Panc1 (cell line): ENCODE measurements at regions not wholly inside any gene's neighbourhood (a gene's known extent, or its start where the extent isn't known, plus 50 kb on each side); places are given as distances from the start of the nearest gene placed in this dataset.

Experiments used
- ATAC-seq: fragments of 200-7000 bp; cut with Tn5 transposase; 2 replicates; pipeline ENCODE4 v1.9.1; 2020; ENCODE audit warnings: mild to moderate bottlenecking, moderate library complexity
- BruUV-seq: library from RNA; stranded (reverse); fragments of 400-500 nt; replicated peaks from 2 replicates; lab custom pipeline; 2021; lab: Mats Ljungman, UMichigan
- CTCF ChIA-PET: fragments of 300-600 bp; sonication (Branson Sonifier 250); formaldehyde crosslinking; loops from one replicate; lab custom pipeline; 2022; ENCODE audit warnings: antibody characterized with exemption; lab: Charles Lee
- POLR2A ChIA-PET: fragments of 300-600 bp; sonication (Branson Sonifier 250); formaldehyde crosslinking; loops from one replicate; lab custom pipeline; 2022; ENCODE audit warnings: antibody characterized with exemption; lab: Charles Lee
- DNase-seq: peaks from one replicate; pipeline ENCODE4 v3.0.0-alpha.2; 2010; ENCODE audit warnings: low read depth, low spot score
- H3K27ac ChIP-seq: 2 replicates; pipeline ENCODE4 v1.5.1; 2011; ENCODE audit warnings: mild to moderate bottlenecking, low read length, inconsistent platforms
- H3K27me3 ChIP-seq: fragments of 200-500 bp; sonication (Bioruptor generic); 2 replicates; pipeline ENCODE4 v1.6.0; 2014; ENCODE audit warnings: low read length, inconsistent platforms; ENCODE audit not compliant: control insufficient read depth, insufficient read depth
- H3K36me3 ChIP-seq: fragments of 200-500 bp; sonication (Bioruptor generic); 2 replicates; pipeline ENCODE4 v1.5.1; 2014; ENCODE audit warnings: inconsistent platforms, mild to moderate bottlenecking, low read length, moderate library complexity; ENCODE audit not compliant: control insufficient read depth, insufficient read depth
- H3K4me1 ChIP-seq: 2 replicates; pipeline ENCODE4 v1.5.1; 2011; ENCODE audit warnings: inconsistent platforms, mild to moderate bottlenecking, low read length, moderate library complexity; ENCODE audit not compliant: control insufficient read depth, insufficient read depth
- H3K4me3 ChIP-seq, 2 experiments: 2 replicates each; pipeline ENCODE4 v1.5.1; 2011 to 2012; ENCODE audit warnings: low read depth in 2 of 2, low read length in 2 of 2, mild to moderate bottlenecking in 2 of 2, inconsistent platforms in 1 of 2, moderate library complexity in 1 of 2
- H3K9me3 ChIP-seq: fragments of 200-500 bp; sonication (Bioruptor generic); 2 replicates; pipeline ENCODE4 v1.5.1; 2014; ENCODE audit warnings: low read depth, mild to moderate bottlenecking, inconsistent platforms, low read length, moderate library complexity; ENCODE audit not compliant: control insufficient read depth, insufficient read depth
- POLR2AphosphoS5 ChIP-seq: IDR thresholded peaks from 2 replicates; pipeline ENCODE4 v1.6.1; 2012; ENCODE audit warnings: mild to moderate bottlenecking, low read depth, low read length, moderate library complexity
- SIN3A ChIP-seq: IDR thresholded peaks from 2 replicates; pipeline ENCODE4 v1.6.1; 2012; ENCODE audit warnings: low read depth, mild to moderate bottlenecking, low read length, moderate library complexity, borderline replicate concordance; ENCODE audit not compliant: insufficient read depth
- TCF7L2 ChIP-seq: IDR thresholded peaks from 2 replicates; pipeline ENCODE4 v1.6.1; 2011; ENCODE audit warnings: mild to moderate bottlenecking, low read depth, low read length, inconsistent platforms
- in situ Hi-C: cut with HindIII; loops from 2 replicates; pipeline ENCODE4 v1.10.0; 2016; ENCODE audit warnings: low sequenced_read_pairs, low pct_unique_long_range_greater_than_20kb
- intact Hi-C: fragments of 100-400 bp; cut with micrococcal nuclease; formaldehyde crosslinking; loops from one replicate; pipeline ENCODE4 v1.10.0; 2022; ENCODE audit not compliant: unreplicated experiment
- TF ChIP-seq, protein P1 (sequence below): fragments of 450-650 bp; IDR thresholded peaks from 2 replicates; pipeline ENCODE4 v1.5.1; 2017; ENCODE audit warnings: mild to moderate bottlenecking
- TF ChIP-seq, protein P2 (sequence below), 2 experiments: IDR thresholded peaks; 2 replicates each; pipeline ENCODE4 v1.6.1; 2011 to 2012; ENCODE audit warnings: low read depth in 2 of 2, control low read depth in 1 of 2, low read length in 1 of 2, mild to moderate bottlenecking in 1 of 2, moderate library complexity in 1 of 2; ENCODE audit not compliant: insufficient read depth in 1 of 2

DNA sequence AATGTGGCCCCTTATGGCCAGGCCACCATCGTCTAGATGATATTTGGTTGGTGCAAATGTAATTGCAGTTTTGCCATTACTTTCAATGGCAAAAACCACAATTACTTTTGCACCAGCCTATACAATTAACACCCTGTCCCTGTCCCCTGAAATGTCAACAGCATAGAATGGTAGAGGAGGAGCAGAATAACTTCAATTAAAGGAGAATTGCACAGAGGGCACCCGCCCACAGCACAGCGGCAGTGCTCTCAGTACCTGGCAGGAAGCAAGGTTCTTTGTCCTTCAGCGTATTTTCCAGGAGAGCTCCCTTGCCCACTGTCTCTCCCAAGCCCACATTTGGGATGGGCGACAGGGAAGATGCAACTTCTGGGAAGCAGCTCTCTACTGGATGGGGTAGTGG lies 115.3 kb downstream of the TRIM29 start:
- BruUV-seq, result no TSS peak
- Histone ChIP-seq H3K9me3 (no peaks in the 10 kb centered on the region), H3K4me3 (no peak overlapping the region), H3K27ac (no peak overlapping the region), H3K4me1 (no peaks in the 10 kb centered on the region), H3K27me3 (peaks cover 12% of the 10 kb centered on the region), H3K36me3 (no peaks in the 10 kb centered on the region)
- intact Hi-C loops (no loop called here), in situ Hi-C loops (no loop called here)
- DNase-seq (no peak), ATAC-seq (no peak)
- ChIA-PET POLR2A (no interaction called here), CTCF (no interaction called here)
- no peak for TF ChIP-seq SIN3A
- no peak for TF ChIP-seq POLR2AphosphoS5
- TF ChIP-seq, protein P1, sequence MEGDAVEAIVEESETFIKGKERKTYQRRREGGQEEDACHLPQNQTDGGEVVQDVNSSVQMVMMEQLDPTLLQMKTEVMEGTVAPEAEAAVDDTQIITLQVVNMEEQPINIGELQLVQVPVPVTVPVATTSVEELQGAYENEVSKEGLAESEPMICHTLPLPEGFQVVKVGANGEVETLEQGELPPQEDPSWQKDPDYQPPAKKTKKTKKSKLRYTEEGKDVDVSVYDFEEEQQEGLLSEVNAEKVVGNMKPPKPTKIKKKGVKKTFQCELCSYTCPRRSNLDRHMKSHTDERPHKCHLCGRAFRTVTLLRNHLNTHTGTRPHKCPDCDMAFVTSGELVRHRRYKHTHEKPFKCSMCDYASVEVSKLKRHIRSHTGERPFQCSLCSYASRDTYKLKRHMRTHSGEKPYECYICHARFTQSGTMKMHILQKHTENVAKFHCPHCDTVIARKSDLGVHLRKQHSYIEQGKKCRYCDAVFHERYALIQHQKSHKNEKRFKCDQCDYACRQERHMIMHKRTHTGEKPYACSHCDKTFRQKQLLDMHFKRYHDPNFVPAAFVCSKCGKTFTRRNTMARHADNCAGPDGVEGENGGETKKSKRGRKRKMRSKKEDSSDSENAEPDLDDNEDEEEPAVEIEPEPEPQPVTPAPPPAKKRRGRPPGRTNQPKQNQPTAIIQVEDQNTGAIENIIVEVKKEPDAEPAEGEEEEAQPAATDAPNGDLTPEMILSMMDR, result no peak
- TF ChIP-seq TCF7L2, result no peak
- TF ChIP-seq, protein P2, sequence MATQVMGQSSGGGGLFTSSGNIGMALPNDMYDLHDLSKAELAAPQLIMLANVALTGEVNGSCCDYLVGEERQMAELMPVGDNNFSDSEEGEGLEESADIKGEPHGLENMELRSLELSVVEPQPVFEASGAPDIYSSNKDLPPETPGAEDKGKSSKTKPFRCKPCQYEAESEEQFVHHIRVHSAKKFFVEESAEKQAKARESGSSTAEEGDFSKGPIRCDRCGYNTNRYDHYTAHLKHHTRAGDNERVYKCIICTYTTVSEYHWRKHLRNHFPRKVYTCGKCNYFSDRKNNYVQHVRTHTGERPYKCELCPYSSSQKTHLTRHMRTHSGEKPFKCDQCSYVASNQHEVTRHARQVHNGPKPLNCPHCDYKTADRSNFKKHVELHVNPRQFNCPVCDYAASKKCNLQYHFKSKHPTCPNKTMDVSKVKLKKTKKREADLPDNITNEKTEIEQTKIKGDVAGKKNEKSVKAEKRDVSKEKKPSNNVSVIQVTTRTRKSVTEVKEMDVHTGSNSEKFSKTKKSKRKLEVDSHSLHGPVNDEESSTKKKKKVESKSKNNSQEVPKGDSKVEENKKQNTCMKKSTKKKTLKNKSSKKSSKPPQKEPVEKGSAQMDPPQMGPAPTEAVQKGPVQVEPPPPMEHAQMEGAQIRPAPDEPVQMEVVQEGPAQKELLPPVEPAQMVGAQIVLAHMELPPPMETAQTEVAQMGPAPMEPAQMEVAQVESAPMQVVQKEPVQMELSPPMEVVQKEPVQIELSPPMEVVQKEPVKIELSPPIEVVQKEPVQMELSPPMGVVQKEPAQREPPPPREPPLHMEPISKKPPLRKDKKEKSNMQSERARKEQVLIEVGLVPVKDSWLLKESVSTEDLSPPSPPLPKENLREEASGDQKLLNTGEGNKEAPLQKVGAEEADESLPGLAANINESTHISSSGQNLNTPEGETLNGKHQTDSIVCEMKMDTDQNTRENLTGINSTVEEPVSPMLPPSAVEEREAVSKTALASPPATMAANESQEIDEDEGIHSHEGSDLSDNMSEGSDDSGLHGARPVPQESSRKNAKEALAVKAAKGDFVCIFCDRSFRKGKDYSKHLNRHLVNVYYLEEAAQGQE (IDR thresholded peaks at IDR 0.05; ENCODE audit: insufficient read depth in 1 of 2, low read depth in 2 of 2, low read length in 1 of 2), result no peak

DNA sequence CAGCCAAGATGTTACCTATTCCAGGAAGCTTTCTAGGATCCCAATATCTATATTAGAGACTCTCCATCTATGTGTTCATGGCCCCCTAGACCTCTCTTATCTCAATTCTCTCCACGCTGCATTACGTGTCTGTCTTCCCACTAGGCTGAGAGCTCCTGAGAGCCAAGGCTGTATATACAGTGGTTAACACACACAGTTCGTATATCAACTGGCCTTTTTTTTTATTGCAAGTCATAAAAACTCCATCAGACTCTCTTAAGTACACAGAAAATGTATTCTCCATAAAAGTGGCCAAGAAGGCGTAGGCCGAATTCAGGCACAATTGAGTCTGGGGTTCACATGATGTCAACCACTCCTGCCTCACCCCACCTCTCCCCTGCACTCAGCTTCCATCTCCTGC lies 115.9 kb downstream of the TRIM29 start:
- in situ Hi-C loops, result no loop called here
- CTCF ChIA-PET, result no interaction called here

More for the DNA sequence above, 115.9 kb downstream of the TRIM29 start:
- no TSS peak for BruUV-seq
- peaks cover 18% of the 10 kb centered on the region for H3K27me3 ChIP-seq
- no peaks in the 10 kb centered on the region for H3K9me3 ChIP-seq
- intact Hi-C loops, result no loop called here
- H3K4me3 ChIP-seq, result no peak overlapping the region
- no peak for TF ChIP-seq TCF7L2
- TF ChIP-seq, protein P2 (IDR thresholded peaks at IDR 0.05; ENCODE audit: insufficient read depth in 1 of 2, low read depth in 2 of 2, low read length in 1 of 2), result no peak
- TF ChIP-seq, protein P1, result no peak
- no peak for TF ChIP-seq SIN3A
- no peak for TF ChIP-seq POLR2AphosphoS5
- DNase-seq (no peak), ATAC-seq (no peak)
- POLR2A ChIA-PET, result no interaction called here
- no peaks in the 10 kb centered on the region for H3K36me3 ChIP-seq
- no peak overlapping the region for H3K27ac ChIP-seq
- no peaks in the 10 kb centered on the region for H3K4me1 ChIP-seq
